Activated CD4-positive, alpha-beta T cell treated with anti-CD3 and anti-CD28 coated beads for 36 hours (primary cell): ENCODE measurements at regions not wholly inside any gene's neighbourhood (a gene's known extent, or its start where the extent isn't known, plus 50 kb on each side); places are given as distances from the start of the nearest gene placed in this dataset.
"Not testable (repeated sequence)": the region's sequence is repeated elsewhere in the genome, so short reads cannot be mapped to it uniquely, and the experiment has no call there.

ENCODE experiments used
- ATAC-seq: fragments of 200-7000 bp; cut with Tn5 transposase; one replicate; pipeline ENCODE4 v1.10.0; 2021; ENCODE audit warnings: mild to moderate bottlenecking, moderate library complexity
- CTCF ChIA-PET: fragments of 350-600 bp; sonication (Branson Sonifier 250); formaldehyde crosslinking; loops from one replicate; lab custom pipeline; 2021; ENCODE audit warnings: antibody characterized with exemption; lab: Charles Lee
- POLR2A ChIA-PET: fragments of 350-600 bp; sonication (Branson Sonifier 250); formaldehyde crosslinking; loops from one replicate; lab custom pipeline; 2021; ENCODE audit warnings: antibody characterized with exemption, inconsistent platforms; lab: Charles Lee
- DNase-seq: peaks from one replicate; pipeline ENCODE4 v3.0.0-alpha.2; 2020
- H3K27ac Mint-ChIP-seq: one replicate; pipeline ENCODE4 v1.8.0; 2021; ENCODE audit warnings: mixed read lengths
- H3K27me3 Mint-ChIP-seq: one replicate; pipeline ENCODE4 v1.8.0; 2021; ENCODE audit warnings: mixed read lengths
- H3K36me3 Mint-ChIP-seq: one replicate; pipeline ENCODE4 v1.8.0; 2021; ENCODE audit warnings: low read depth, mixed read lengths
- H3K4me1 Mint-ChIP-seq: one replicate; pipeline ENCODE4 v1.8.0; 2021; ENCODE audit warnings: mixed read lengths
- H3K4me3 Mint-ChIP-seq: one replicate; pipeline ENCODE4 v1.8.0; 2021; ENCODE audit warnings: mild to moderate bottlenecking, moderate library complexity, mixed read lengths
- H3K9me3 Mint-ChIP-seq: one replicate; pipeline ENCODE4 v1.8.0; 2021; ENCODE audit warnings: low read depth, mixed read lengths
- intact Hi-C, 2 experiments: fragments of 100-400 bp; cut with DNase I in 1 of 2; cut with micrococcal nuclease in 1 of 2; formaldehyde crosslinking; loops; one replicate each; pipeline versions ENCODE4 v1.14.2 to v1.15.1; 2022 to 2024; cut with DNase I, micrococcal nuclease

DNA sequence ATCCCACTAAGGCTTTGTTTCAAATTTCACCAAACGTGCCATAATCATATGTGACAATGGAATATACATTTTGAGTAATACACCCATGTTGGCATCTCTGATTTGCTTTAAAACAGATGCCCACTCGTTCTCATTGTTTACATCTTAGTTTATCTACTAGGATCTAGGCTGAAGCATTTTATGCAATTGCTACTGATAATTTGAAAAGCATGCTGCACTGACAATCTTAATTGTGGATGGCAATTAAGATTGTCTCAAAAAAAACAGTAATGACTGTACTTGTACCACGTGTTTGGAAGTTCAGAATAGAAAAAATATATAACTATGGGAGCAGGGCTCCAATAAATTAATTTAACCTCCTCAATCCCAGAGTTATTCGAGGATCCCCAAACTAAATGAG, 136.8 kb downstream of the CRPPA start:
- ATAC-seq (no peak), DNase-seq (no peak)
- H3K27me3 Mint-ChIP-seq: no peaks in the 10 kb centered on the region
- intact Hi-C loops: no loop called here
- ChIA-PET CTCF (no interaction called here), POLR2A (no interaction called here)
- no peaks in the 10 kb centered on the region for H3K36me3 Mint-ChIP-seq
- H3K4me1 Mint-ChIP-seq: no peaks in the 10 kb centered on the region
- no peak overlapping the region for H3K27ac Mint-ChIP-seq
- H3K9me3 Mint-ChIP-seq: no peaks in the 10 kb centered on the region
- H3K4me3 Mint-ChIP-seq: no peak overlapping the region

- Mint-ChIP-seq H3K4me1 (no peaks in the 10 kb centered on the region), H3K9me3 (no peaks in the 10 kb centered on the region), H3K36me3 (no peaks in the 10 kb centered on the region), H3K4me3 (no peak overlapping the region), H3K27ac (no peak overlapping the region), H3K27me3 (no peaks in the 10 kb centered on the region)
- intact Hi-C loops: no loop called here
- ATAC-seq: no peak
- POLR2A ChIA-PET: no interaction called here
- no peak for DNase-seq
- CTCF ChIA-PET: no interaction called here
These were observed 143.1 kb downstream of the CRPPA start for GRCh38 chr7:16278167-16278787.

DNA sequence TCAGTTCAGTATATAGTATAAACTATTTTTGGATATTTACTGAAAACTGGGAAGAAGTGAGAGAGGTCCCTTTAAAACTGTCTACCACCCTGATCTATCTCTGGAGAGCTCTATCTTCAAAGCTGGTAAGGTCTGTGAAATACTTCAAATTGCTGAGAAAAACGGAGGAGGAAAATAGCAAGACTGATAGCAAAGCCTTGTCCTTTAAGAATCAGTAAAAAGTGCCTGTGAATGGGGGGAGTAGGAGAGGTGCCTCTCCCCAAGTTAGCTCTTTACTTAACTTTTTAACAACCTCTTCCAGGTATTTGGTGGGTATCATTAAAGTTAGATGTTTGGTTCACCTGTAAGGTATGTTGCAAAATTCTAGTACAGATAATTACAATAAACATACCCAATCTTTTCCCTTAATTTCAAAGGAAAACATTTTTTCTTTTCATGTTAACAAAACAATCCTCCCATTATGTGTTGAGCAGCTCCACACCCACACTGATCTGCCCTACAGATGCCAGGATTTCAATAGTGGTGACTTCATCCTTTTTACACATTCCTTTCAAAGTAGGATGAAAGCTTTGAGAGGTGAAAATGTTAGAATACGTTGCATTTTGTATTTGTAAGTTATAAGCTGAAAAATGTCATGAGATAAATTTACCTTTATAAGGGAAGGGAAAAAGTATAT, 149.2 kb downstream of the CRPPA start:
- Mint-ChIP-seq H3K9me3 (no peaks in the 10 kb centered on the region), H3K27ac (no peak overlapping the region), H3K27me3 (no peaks in the 10 kb centered on the region), H3K36me3 (no peaks in the 10 kb centered on the region), H3K4me1 (no peaks in the 10 kb centered on the region), H3K4me3 (no peak overlapping the region)
- ATAC-seq: no peak
- CTCF ChIA-PET: interaction anchor here (0.6 kb wide), 1 partner anchor 103 kb away, joined by 3 read pairs; no protein-coding TSS in a partner anchor
- intact Hi-C loops: no loop called here
- POLR2A ChIA-PET: no interaction called here
- DNase-seq: no peak

DNA sequence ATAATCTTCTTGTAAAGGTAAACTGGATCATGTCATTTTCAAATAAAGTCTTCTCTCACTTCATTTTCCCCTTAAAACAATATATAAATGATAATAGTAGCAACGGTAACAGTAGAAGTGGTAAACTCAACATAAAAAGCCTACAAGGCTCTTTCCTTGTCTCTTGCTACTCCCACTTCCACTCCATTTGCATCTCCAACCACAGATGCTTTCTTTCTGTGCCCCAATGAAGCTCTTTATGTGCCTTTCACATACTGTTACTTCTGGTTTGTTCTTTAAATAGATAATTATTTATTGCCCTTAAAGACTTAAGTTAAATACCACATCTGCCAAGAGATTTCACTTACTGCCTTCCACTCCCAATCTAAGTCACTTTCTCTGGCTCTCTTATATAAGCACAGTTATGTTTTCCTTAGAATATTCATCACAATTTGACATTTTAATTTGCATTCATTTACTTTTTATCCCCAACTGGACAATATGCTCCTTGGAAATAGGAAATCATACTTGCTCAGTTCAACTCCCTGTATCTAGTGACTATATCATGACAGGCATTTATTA, 149.9 kb downstream of the CRPPA start:
- ATAC-seq (no peak), DNase-seq (no peak)
- intact Hi-C loops: no loop called here
- H3K4me1 Mint-ChIP-seq: no peaks in the 10 kb centered on the region
- CTCF ChIA-PET: no interaction called here
- H3K27ac Mint-ChIP-seq: no peak overlapping the region
- no peak overlapping the region for H3K4me3 Mint-ChIP-seq
- no peaks in the 10 kb centered on the region for H3K27me3 Mint-ChIP-seq
- POLR2A ChIA-PET: no interaction called here
- H3K9me3 Mint-ChIP-seq: no peaks in the 10 kb centered on the region
- no peaks in the 10 kb centered on the region for H3K36me3 Mint-ChIP-seq

DNA sequence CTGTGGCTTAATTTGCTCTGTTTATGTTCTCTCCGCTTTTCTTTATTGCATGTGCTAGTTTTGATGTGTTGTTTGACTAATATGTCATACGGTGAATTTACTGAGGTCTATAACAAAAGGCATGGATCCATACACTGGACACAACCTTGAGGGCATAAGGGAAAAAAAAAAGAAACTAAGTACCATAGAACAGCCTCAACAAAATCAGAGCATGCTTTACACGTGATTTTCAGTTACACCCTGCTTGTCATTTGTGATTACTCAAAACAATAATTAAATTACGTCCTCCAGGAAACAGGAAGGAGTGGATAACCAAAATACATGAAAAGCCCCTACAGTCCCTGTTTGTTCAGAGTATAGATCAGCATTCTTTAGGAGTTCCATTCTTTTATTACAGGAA, 150.5 kb downstream of the CRPPA start:
- no peaks in the 10 kb centered on the region for H3K9me3 Mint-ChIP-seq
- H3K36me3 Mint-ChIP-seq: no peaks in the 10 kb centered on the region
- ATAC-seq (no peak), DNase-seq (no peak)
- H3K4me1 Mint-ChIP-seq: no peaks in the 10 kb centered on the region
- intact Hi-C loops: no loop called here
- H3K27me3 Mint-ChIP-seq: no peaks in the 10 kb centered on the region
- no peak overlapping the region for H3K4me3 Mint-ChIP-seq
- H3K27ac Mint-ChIP-seq: no peak overlapping the region
- ChIA-PET POLR2A (no interaction called here), CTCF (no interaction called here)

- no peak overlapping the region for H3K27ac Mint-ChIP-seq
- ChIA-PET CTCF (interaction anchor here (0.6 kb wide), 1 partner anchor 109 kb away, joined by 4 read pairs; no protein-coding TSS in a partner anchor), POLR2A (interaction anchor here (0.6 kb wide), 1 partner anchor 139 kb away, joined by 4 read pairs; no protein-coding TSS in a partner anchor)
- no peaks in the 10 kb centered on the region for H3K27me3 Mint-ChIP-seq
- no peak overlapping the region for H3K4me3 Mint-ChIP-seq
- intact Hi-C loops: no loop called here
- no peaks in the 10 kb centered on the region for H3K4me1 Mint-ChIP-seq
- no peaks in the 10 kb centered on the region for H3K9me3 Mint-ChIP-seq
- ATAC-seq (no peak), DNase-seq (no peak)
- no peaks in the 10 kb centered on the region for H3K36me3 Mint-ChIP-seq
These were observed 152.2 kb downstream of the CRPPA start for GRCh38 chr7:16268821-16269768.

DNA sequence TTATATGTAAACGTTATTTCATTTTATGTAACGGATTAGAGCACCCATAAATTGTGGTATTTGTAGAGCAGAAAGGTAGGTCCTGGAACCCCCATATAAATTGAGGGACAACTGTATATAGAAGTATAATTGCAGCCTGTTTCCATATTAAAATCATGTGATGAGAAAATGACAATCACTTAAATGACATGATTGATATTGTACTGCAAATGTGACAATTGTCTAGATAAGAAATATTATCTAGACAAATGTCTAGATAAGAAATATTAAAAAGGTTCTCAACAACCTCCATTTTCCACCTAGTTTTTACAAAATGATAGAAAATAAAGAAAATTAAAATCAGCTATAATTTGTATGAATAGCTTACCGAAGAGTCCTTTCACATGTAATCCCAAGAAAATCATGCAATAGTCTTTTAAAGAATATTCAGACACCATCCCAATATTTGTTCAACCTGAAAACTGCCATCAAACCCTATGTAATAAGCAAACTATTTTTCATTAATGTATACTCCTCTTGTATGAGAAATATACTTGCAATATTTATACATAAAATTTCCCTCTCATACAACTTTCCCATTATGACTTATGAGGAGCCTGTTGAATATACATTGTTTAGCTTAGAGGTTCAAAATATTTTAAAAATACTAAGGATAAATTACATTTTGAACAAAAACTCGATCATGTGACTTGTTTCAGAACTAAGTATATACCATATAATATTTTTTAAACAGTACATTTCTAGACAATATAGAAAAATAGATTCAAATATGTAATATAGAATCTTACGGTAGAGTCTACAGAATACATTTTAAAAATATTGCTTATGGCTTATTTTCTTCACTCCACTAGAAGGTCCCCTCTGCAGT, 153.2 kb downstream of the CRPPA start:
- ATAC-seq (no peak), DNase-seq (no peak)
- intact Hi-C loops: no loop called here
- CTCF ChIA-PET: interaction anchor here (0.6 kb wide), 1 partner anchor 52 kb away, joined by 3 read pairs; no protein-coding TSS in a partner anchor
- Mint-ChIP-seq H3K4me1 (no peaks in the 10 kb centered on the region), H3K36me3 (no peaks in the 10 kb centered on the region), H3K27me3 (no peaks in the 10 kb centered on the region), H3K4me3 (no peak overlapping the region), H3K27ac (no peak overlapping the region), H3K9me3 (no peaks in the 10 kb centered on the region)
- POLR2A ChIA-PET: no interaction called here

DNA sequence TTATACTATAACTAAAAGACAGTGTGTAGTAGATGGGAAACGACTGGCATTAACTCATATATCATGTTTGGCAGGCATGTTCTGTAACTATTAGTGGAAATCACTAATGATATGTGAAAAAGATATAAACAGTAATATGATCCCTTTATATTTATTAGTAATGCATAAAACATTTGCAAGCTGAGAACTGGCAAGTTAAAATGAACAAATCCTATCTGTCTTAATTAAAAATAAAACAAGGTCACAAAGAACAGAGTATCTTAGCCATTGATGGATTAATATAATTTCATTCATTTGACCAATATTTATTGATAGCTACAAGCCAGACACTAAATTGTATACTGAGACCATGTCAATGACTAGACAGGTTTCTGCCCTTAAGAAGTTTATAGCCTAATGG, 154.5 kb downstream of the CRPPA start:
- POLR2A ChIA-PET: no interaction called here
- H3K36me3 Mint-ChIP-seq: no peaks in the 10 kb centered on the region
- intact Hi-C loops: no loop called here
- CTCF ChIA-PET: interaction anchor here (0.6 to 1.1 kb wide), 2 partner anchors 26 to 710 kb away, joined by 3 read pairs; no protein-coding TSS in a partner anchor
- no peaks in the 10 kb centered on the region for H3K4me1 Mint-ChIP-seq
- no peak overlapping the region for H3K4me3 Mint-ChIP-seq
- peaks cover 2% of the 10 kb centered on the region for H3K9me3 Mint-ChIP-seq
- ATAC-seq: no peak
- H3K27ac Mint-ChIP-seq: no peak overlapping the region
- no peaks in the 10 kb centered on the region for H3K27me3 Mint-ChIP-seq
- DNase-seq: no peak

- intact Hi-C loops, DNase-seq, ATAC-seq, H3K9me3 Mint-ChIP-seq, H3K27ac Mint-ChIP-seq, H3K36me3 Mint-ChIP-seq, H3K4me3 Mint-ChIP-seq, H3K4me1 Mint-ChIP-seq, POLR2A ChIA-PET, H3K27me3 Mint-ChIP-seq: not testable (repeated sequence)
- CTCF ChIA-PET: interaction anchor here (1.1 kb wide), 1 partner anchor 25 kb away, joined by 3 read pairs; no protein-coding TSS in a partner anchor
These were observed 154.9 kb downstream of the CRPPA start for GRCh38 chr7:16266470-16266869.

DNA sequence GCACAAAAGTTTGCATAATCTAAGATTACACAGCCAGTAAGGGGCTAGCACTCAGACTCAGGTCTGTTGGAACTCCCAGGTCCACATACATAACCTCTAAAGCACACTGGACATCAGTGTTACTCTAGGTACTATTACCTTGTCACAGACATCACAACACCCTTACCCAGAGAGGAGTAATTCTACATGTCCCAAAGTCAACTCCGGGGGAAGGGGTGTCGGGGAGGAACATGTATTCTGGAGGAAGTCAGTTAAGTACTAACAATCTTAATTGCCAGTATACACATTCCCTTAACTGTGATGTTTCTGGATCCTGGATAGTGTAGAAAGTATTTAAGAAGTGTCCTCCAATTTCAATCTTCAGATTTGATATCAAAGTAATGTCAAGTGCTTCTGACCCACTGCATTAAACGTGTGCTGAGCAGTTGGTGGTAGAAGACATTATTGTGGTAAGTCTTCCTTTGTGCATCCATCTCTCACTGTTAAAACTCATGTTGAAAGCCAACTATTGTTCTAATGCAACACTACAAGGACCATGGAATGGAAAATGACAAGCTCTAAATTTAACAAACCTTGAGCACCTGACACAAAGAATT, 155.4 kb downstream of the CRPPA start:
- Mint-ChIP-seq H3K27me3 (no peaks in the 10 kb centered on the region), H3K9me3 (peaks cover 2% of the 10 kb centered on the region), H3K4me1 (no peaks in the 10 kb centered on the region), H3K4me3 (no peak overlapping the region), H3K27ac (no peak overlapping the region), H3K36me3 (no peaks in the 10 kb centered on the region)
- ChIA-PET CTCF (interaction anchor here (1.1 kb wide), 1 partner anchor 25 kb away, joined by 3 read pairs; no protein-coding TSS in a partner anchor), POLR2A (no interaction called here)
- ATAC-seq: no peak
- no peak for DNase-seq
- intact Hi-C loops: no loop called here
